BJ (cell line): ENCODE measurements at regions not wholly inside any gene's neighbourhood (a gene's known extent, or its start where the extent isn't known, plus 50 kb on each side); places are given as distances from the start of the nearest gene placed in this dataset.

Source experiments
- CTCF ChIA-PET: fragments of 350-600 bp; formaldehyde crosslinking; extraction: SDS; loops from one replicate; lab custom pipeline; 2021; ENCODE audit warnings: antibody characterized with exemption, inconsistent platforms; lab: Yijun Ruan, JAX
- POLR2A ChIA-PET: fragments of 300-600 bp; sonication (Branson Sonifier 250); formaldehyde crosslinking; extraction: SDS; loops from one replicate; lab custom pipeline; 2021; ENCODE audit warnings: antibody characterized with exemption; lab: Charles Lee
- DNase-seq: peaks from one replicate; pipeline ENCODE4 v3.0.0-alpha.2; 2011; ENCODE audit warnings: low read depth
- H3K27me3 ChIP-seq: 2 replicates; pipeline ENCODE4 v1.6.0; 2011; ENCODE audit warnings: low read length; ENCODE audit not compliant: control insufficient read depth, insufficient read depth
- H3K36me3 ChIP-seq: 2 replicates; pipeline ENCODE4 v1.5.1; 2011; ENCODE audit warnings: low read length; ENCODE audit not compliant: control insufficient read depth, insufficient read depth
- H3K4me3 ChIP-seq: 2 replicates; pipeline ENCODE4 v1.5.1; 2011; ENCODE audit warnings: low read depth, mild to moderate bottlenecking, control low read depth, low read length
- CTCF ChIP-seq: IDR thresholded peaks from 2 replicates; pipeline ENCODE4 v1.5.1; 2011; ENCODE audit warnings: low read depth, mild to moderate bottlenecking, control low read depth, inconsistent platforms, low read length, moderate library complexity; ENCODE audit not compliant: insufficient read depth

GRCh38 chr14:22488522-22489243 is 100.3 kb downstream of the DAD1 start:
- ChIA-PET POLR2A (no interaction called here), CTCF (interaction anchor here (1.1 to 1.3 kb wide), 3 partner anchors 9 to 12 kb away, joined by 3 to 4 read pairs (median 4); no protein-coding TSS in a partner anchor)
- H3K27me3 ChIP-seq = peaks cover 25% of the 10 kb centered on the region
- H3K36me3 ChIP-seq = no peaks in the 10 kb centered on the region
- no peak overlapping the region for H3K4me3 ChIP-seq
- no peak for TF ChIP-seq CTCF
- no peak for DNase-seq

DNA sequence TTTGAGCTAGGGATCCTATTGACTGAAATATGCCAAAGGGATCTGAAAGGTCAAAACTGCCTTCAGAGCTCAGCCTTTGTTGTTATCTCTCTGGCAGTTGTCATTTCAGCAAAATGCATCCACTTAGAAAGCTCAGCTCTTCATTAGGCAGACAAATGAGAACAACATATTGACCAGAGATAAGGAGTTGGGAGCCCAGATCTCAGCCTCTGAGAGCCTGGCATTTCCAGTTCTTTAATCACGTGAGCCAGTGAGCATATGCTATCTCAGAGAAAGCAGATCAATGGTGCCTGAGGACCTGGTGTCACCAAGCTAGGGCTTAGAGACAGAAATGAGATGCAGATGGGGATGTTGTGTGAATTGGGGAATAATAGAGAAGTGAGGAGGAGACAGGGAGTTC is 101.1 kb downstream of the DAD1 start:
- Histone ChIP-seq H3K36me3 (no peaks in the 10 kb centered on the region), H3K4me3 (no peak overlapping the region), H3K27me3 (peaks cover 21% of the 10 kb centered on the region)
- ChIA-PET CTCF (interaction anchor here (0.6 to 1.1 kb wide), 2 partner anchors 9 to 10 kb away, joined by 3 read pairs; no protein-coding TSS in a partner anchor), POLR2A (no interaction called here)
- no peak for TF ChIP-seq CTCF
- DNase-seq = no peak

GRCh38 chr14:22487401-22487800 is 101.6 kb downstream of the DAD1 start:
- CTCF ChIA-PET = interaction anchor here (0.6 to 1.1 kb wide), 3 partner anchors 8 to 18 kb away, joined by 3 read pairs; no protein-coding TSS in a partner anchor
- POLR2A ChIA-PET = no interaction called here
- Histone ChIP-seq H3K4me3 (no peak overlapping the region), H3K27me3 (peaks cover 21% of the 10 kb centered on the region), H3K36me3 (no peaks in the 10 kb centered on the region)
- no peak for TF ChIP-seq CTCF
- no peak for DNase-seq

- no peak for DNase-seq
- ChIA-PET POLR2A (no interaction called here), CTCF (interaction anchor here (1.4 kb wide), 1 partner anchor 24 kb away, joined by 3 read pairs; no protein-coding TSS in a partner anchor)
- peaks cover 24% of the 10 kb centered on the region for H3K27me3 ChIP-seq
- no peaks in the 10 kb centered on the region for H3K36me3 ChIP-seq
- H3K4me3 ChIP-seq = no peak overlapping the region
- no peak for TF ChIP-seq CTCF
These were observed 102.3 kb downstream of the DAD1 start for GRCh38 chr14:22486675-22487074.

DNA sequence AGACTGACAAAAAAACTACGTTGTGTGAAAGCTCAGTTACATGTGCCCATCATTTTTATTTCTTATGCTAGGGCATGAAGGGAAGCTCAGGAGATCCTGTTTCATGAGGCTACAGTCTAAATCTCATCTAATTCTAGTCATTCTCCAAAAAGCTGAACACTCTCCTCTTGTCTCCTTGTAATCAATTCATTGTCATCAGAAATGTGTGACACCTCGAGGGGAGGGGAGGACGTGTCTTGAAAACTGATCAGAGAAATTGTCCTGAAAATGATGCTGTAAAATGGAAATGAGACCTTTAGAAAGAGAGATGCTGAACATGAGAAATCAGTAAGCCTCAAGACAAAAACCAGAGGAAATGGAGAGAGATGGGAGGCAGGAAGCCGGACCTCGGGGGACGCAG is 103.4 kb downstream of the DAD1 start:
- DNase-seq = no peak
- Histone ChIP-seq H3K36me3 (no peaks in the 10 kb centered on the region), H3K27me3 (peaks cover 24% of the 10 kb centered on the region), H3K4me3 (no peak overlapping the region)
- ChIA-PET POLR2A (no interaction called here), CTCF (interaction anchor here (1.4 to 1.8 kb wide), 2 partner anchors 25 to 93 kb away, joined by 3 to 4 read pairs; no protein-coding TSS in a partner anchor)
- no peak for TF ChIP-seq CTCF
